HepG2 (cell line): ENCODE measurements at regions not wholly inside any gene's neighbourhood (a gene's known extent, or its start where the extent isn't known, plus 50 kb on each side); places are given as distances from the start of the nearest gene placed in this dataset.

Source experiments
- ATAC-seq: fragments of 200-7000 bp; cut with Tn5 transposase; 3 replicates; pipeline ENCODE4 v1.9.1; 2020; ENCODE audit warnings: mild to moderate bottlenecking, moderate library complexity
- BruUV-seq: library from RNA; stranded (reverse); fragments of 400-500 nt; replicated peaks from 2 replicates; lab custom pipeline; 2021; lab: Mats Ljungman, UMichigan
- CTCF ChIA-PET: fragments of 300-600 bp; formaldehyde crosslinking; extraction: SDS; loops from one replicate; lab custom pipeline; 2021; ENCODE audit warnings: low total read pairs, inconsistent platforms, low intra/inter-chr PET ratio; lab: Yijun Ruan, JAX
- POLR2A ChIA-PET: fragments of 350-600 bp; sonication (Branson Sonifier 250); formaldehyde crosslinking; loops from one replicate; lab custom pipeline; 2020; ENCODE audit warnings: antibody characterized with exemption, inconsistent platforms; lab: Yijun Ruan, JAX
- DNase-seq: peaks from one replicate; pipeline ENCODE4 v3.0.0-alpha.2; 2015; ENCODE audit warnings: low spot score
- FAIRE-seq: peaks from 3 replicates; lab custom pipeline; 2011; peaks lifted over from hg19 to GRCh38; lab: Jason Lieb, UNC
- H2AFZ ChIP-seq: one replicate; pipeline ENCODE4 v1.6.1; 2011; ENCODE audit warnings: low read length, inconsistent platforms
- H3K27ac ChIP-seq: fragments of 300-600 bp; 3 replicates; pipeline ENCODE4 v1.8.0; 2011; ENCODE audit warnings: mixed run types, mild to moderate bottlenecking, mixed read lengths, low read length, inconsistent platforms; ENCODE audit not compliant: insufficient read depth; ENCODE audit errors: extremely low read length
- H3K27me3 ChIP-seq, 2 experiments: fragments of 200-600 bp in 1 of 2; 2 replicates in 1 of 2; 3 replicates in 1 of 2; pipeline versions ENCODE4 v1.6.0 to v1.8.0; 2011; ENCODE audit warnings: low read length in 2 of 2, mild to moderate bottlenecking in 2 of 2, moderate library complexity in 2 of 2, inconsistent platforms in 1 of 2; ENCODE audit not compliant: insufficient read depth in 2 of 2, control insufficient read depth in 1 of 2
- H3K36me3 ChIP-seq, 2 experiments: fragments of 200-600 bp in 1 of 2; replicated peaks in 1 of 2; 2 replicates in 1 of 2; 3 replicates in 1 of 2; pipeline versions ENCODE4 v1.5.1 to v1.8.0; 2011; ENCODE audit warnings: low read length in 2 of 2, inconsistent platforms in 1 of 2; ENCODE audit not compliant: insufficient read depth in 2 of 2, control insufficient read depth in 1 of 2
- H3K4me1 ChIP-seq: 2 replicates; pipeline ENCODE4 v1.5.1; 2012; ENCODE audit warnings: low read length, inconsistent platforms; ENCODE audit not compliant: insufficient read depth
- H3K4me2 ChIP-seq: 2 replicates; pipeline ENCODE4 v1.6.0; 2011; ENCODE audit warnings: low read depth, low read length, inconsistent platforms
- H3K4me3 ChIP-seq, 3 experiments: fragments of 200-600 bp in 1 of 3; sonication (generic), shearing (Covaris generic) in 1 of 3; replicated peaks in 1 of 3; 2 replicates each; pipeline ENCODE4 v1.5.1; 2011 to 2016; ENCODE audit warnings: low read length in 3 of 3, inconsistent platforms in 2 of 3, low read depth in 2 of 3, mild to moderate bottlenecking in 2 of 3, control low read depth in 1 of 3, mixed read lengths in 1 of 3; ENCODE audit not compliant: insufficient read depth in 1 of 3
- H3K79me2 ChIP-seq: one replicate; pipeline ENCODE4 v1.6.1; 2011; ENCODE audit warnings: low read length, inconsistent platforms; ENCODE audit not compliant: insufficient read depth
- H3K9ac ChIP-seq: 2 replicates; pipeline ENCODE4 v1.6.0; 2011; ENCODE audit warnings: mild to moderate bottlenecking, low read depth, low read length, inconsistent platforms; ENCODE audit not compliant: insufficient read depth
- H3K9me3 ChIP-seq: 2 replicates; pipeline ENCODE4 v1.5.1; 2012; ENCODE audit warnings: mild to moderate bottlenecking, low read length
- H4K20me1 ChIP-seq: 2 replicates; pipeline ENCODE4 v1.6.0; 2011; ENCODE audit warnings: inconsistent platforms, mild to moderate bottlenecking, low read length, moderate library complexity; ENCODE audit not compliant: insufficient read depth
- ADNP ChIP-seq: sonication (generic); formaldehyde crosslinking; IDR thresholded peaks from 2 replicates; pipeline ENCODE4 v1.4.0; 2020; ENCODE audit warnings: missing genetic modification reagents
- BRD4 ChIP-seq: sonication (generic); formaldehyde crosslinking; IDR thresholded peaks from 2 replicates; pipeline ENCODE4 v1.4.0; 2020; ENCODE audit warnings: missing genetic modification reagents
- DPF2 ChIP-seq: sonication (generic); formaldehyde crosslinking; IDR thresholded peaks from 2 replicates; pipeline ENCODE4 v1.4.0; 2020; ENCODE audit warnings: mild to moderate bottlenecking, low read depth, missing genetic modification reagents, borderline replicate concordance
- HIVEP1 ChIP-seq: sonication (generic); formaldehyde crosslinking; IDR thresholded peaks from 2 replicates; pipeline ENCODE4 v1.4.0; 2020; ENCODE audit warnings: mild to moderate bottlenecking, missing genetic modification reagents
- HOXD1 ChIP-seq: sonication (generic); formaldehyde crosslinking; IDR thresholded peaks from 2 replicates; pipeline ENCODE4 v1.5.0; 2020; ENCODE audit warnings: missing genetic modification reagents
- IKZF1 ChIP-seq: fragments of 450-650 bp; IDR thresholded peaks from 2 replicates; pipeline ENCODE4 v1.7.1; 2016
- IRF1 ChIP-seq: sonication (generic); formaldehyde crosslinking; IDR thresholded peaks from 2 replicates; pipeline ENCODE4 v1.4.0; 2020; ENCODE audit warnings: low read depth, mild to moderate bottlenecking, missing genetic modification reagents
- JUN ChIP-seq: sonication (generic); formaldehyde crosslinking; IDR thresholded peaks from 2 replicates; pipeline ENCODE4 v1.4.0; 2020; ENCODE audit warnings: mild to moderate bottlenecking, missing genetic modification reagents
- LCORL ChIP-seq, 2 experiments: fragments of 450-650 bp in 1 of 2; sonication (generic) in 1 of 2; formaldehyde crosslinking in 1 of 2; IDR thresholded peaks; 2 replicates each; pipeline versions ENCODE4 v1.5.0 to v1.6.1; 2017 to 2020; ENCODE audit warnings: antibody characterized with exemption in 1 of 2, missing genetic modification reagents in 1 of 2
- MYC ChIP-seq: sonication (generic); formaldehyde crosslinking; IDR thresholded peaks from 2 replicates; pipeline ENCODE4 v1.9.0; 2021; ENCODE audit warnings: missing genetic modification reagents, borderline replicate concordance
- NFKBIZ ChIP-seq: IDR thresholded peaks from 2 replicates; pipeline ENCODE4 v1.6.1; 2018; ENCODE audit warnings: missing genetic modification reagents, missing compliant biosample characterization
- NR3C1 ChIP-seq: sonication (generic); formaldehyde crosslinking; IDR thresholded peaks from 2 replicates; pipeline ENCODE4 v1.4.0; 2020; ENCODE audit warnings: missing genetic modification reagents
- RARA ChIP-seq: IDR thresholded peaks from 2 replicates; pipeline ENCODE4 v1.6.1; 2016; ENCODE audit warnings: missing genetic modification reagents, missing compliant biosample characterization
- SMC3 ChIP-seq: IDR thresholded peaks from 2 replicates; pipeline ENCODE4 v1.6.1; 2011; ENCODE audit warnings: low read length, improper control_type of control experiment
- THYN1 ChIP-seq: sonication (generic); formaldehyde crosslinking; IDR thresholded peaks from 2 replicates; pipeline ENCODE4 v1.8.1; 2023; ENCODE audit warnings: low read depth, mild to moderate bottlenecking, moderate library complexity, missing genetic modification reagents, borderline replicate concordance
- ZFP1 ChIP-seq: IDR thresholded peaks from 2 replicates; pipeline ENCODE4 v1.6.1; 2016
- ZNF225 ChIP-seq: sonication (generic); formaldehyde crosslinking; IDR thresholded peaks from 2 replicates; pipeline ENCODE4 v1.4.0; 2020; ENCODE audit warnings: mild to moderate bottlenecking, missing genetic modification reagents
- ZNF34 ChIP-seq: sonication (generic); formaldehyde crosslinking; IDR thresholded peaks from 2 replicates; pipeline ENCODE4 v1.4.0; 2020; ENCODE audit warnings: mild to moderate bottlenecking, missing genetic modification reagents, borderline replicate concordance
- ZNF350 ChIP-seq: sonication (generic); formaldehyde crosslinking; IDR thresholded peaks from 2 replicates; pipeline ENCODE4 v1.4.0; 2020; ENCODE audit warnings: mild to moderate bottlenecking, low read depth, missing genetic modification reagents, borderline replicate concordance
- ZNF362 ChIP-seq: sonication (generic); formaldehyde crosslinking; IDR thresholded peaks from 2 replicates; pipeline ENCODE4 v1.4.0; 2020; ENCODE audit warnings: missing genetic modification reagents, mild to moderate bottlenecking, borderline replicate concordance
- ZNF543 ChIP-seq: sonication (generic); formaldehyde crosslinking; IDR thresholded peaks from 2 replicates; pipeline ENCODE4 v1.4.0; 2020; ENCODE audit warnings: mild to moderate bottlenecking, missing genetic modification reagents
- ZNF558 ChIP-seq: sonication (generic); formaldehyde crosslinking; IDR thresholded peaks from 2 replicates; pipeline ENCODE4 v1.9.0; 2022; ENCODE audit warnings: mild to moderate bottlenecking, missing genetic modification reagents, borderline replicate concordance
- ZNF605 ChIP-seq: sonication (generic); formaldehyde crosslinking; IDR thresholded peaks from 2 replicates; pipeline ENCODE4 v1.8.0; 2022; ENCODE audit warnings: mild to moderate bottlenecking, missing genetic modification reagents
- ZNF772 ChIP-seq: sonication (generic); formaldehyde crosslinking; IDR thresholded peaks from 2 replicates; pipeline ENCODE4 v1.5.0; 2020; ENCODE audit warnings: mild to moderate bottlenecking, missing genetic modification reagents
- ZNF891 ChIP-seq: sonication (generic); formaldehyde crosslinking; IDR thresholded peaks from 2 replicates; pipeline ENCODE4 v1.5.0; 2020; ENCODE audit warnings: mild to moderate bottlenecking, missing genetic modification reagents
- ZSCAN30 ChIP-seq: sonication (generic); formaldehyde crosslinking; IDR thresholded peaks from 2 replicates; pipeline ENCODE4 v1.5.0; 2020; ENCODE audit warnings: mild to moderate bottlenecking, missing genetic modification reagents
- WGBS: methylation state at CpG from one replicate; pipeline ENCODE4 v1.1.6; 2017; ENCODE audit warnings: low lambda C conversion rate; 5-methylcytosine and 5-hydroxymethylcytosine counted together
- in situ Hi-C: cut with HindIII; loops from 2 replicates; pipeline ENCODE4 v1.10.0; 2017; ENCODE audit warnings: low pct_unique_long_range_greater_than_20kb; ENCODE audit not compliant: extremely low pct_ligation_motif_present
- intact Hi-C: fragments of 100-400 bp; cut with micrococcal nuclease; formaldehyde crosslinking; loops from one replicate; pipeline ENCODE4 v1.10.0; 2022; ENCODE audit not compliant: unreplicated experiment

GRCh38 chr18:56112013-56112749 is 524.2 kb upstream of the TCF4 start:
- H3K4me2 ChIP-seq: no peak overlapping the region
- intact Hi-C loops: no loop called here

DNA sequence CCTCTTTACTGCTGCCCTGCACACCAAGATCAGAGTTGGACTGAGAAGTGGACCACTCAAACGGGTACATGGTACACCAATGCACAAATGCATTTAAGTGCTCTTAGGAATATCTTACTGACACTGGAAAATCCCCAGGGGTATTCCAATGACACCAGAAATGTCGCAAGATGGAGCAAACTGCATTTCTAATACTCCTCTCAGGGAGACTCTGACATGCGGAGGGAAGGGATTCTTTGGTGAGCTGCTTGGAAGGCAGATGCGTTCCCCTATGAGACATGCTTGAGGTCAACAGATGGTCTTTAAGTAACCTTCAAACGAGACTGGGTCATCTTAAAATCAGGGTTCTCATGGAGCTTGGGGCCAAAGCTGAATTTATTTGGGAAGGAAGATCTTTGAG is 521.8 kb upstream of the TCF4 start:
- no peaks in the 10 kb centered on the region for H3K36me3 ChIP-seq
- H3K9me3 ChIP-seq: peaks cover 95% of the 10 kb centered on the region
- H3K27ac ChIP-seq: no peak overlapping the region
- no peaks in the 10 kb centered on the region for H3K79me2 ChIP-seq
- no TSS peak for BruUV-seq
- 0% methylated on average over 1 of the region's 5 CpGs for WGBS
- no peaks in the 10 kb centered on the region for H4K20me1 ChIP-seq
- ATAC-seq (no peak), FAIRE-seq (no peak), DNase-seq (no peak)
- POLR2A ChIA-PET: no interaction called here
- no peaks in the 10 kb centered on the region for H3K4me1 ChIP-seq
- TF ChIP-seq ZFP1 (CRISPR knock-in tag) (no peak), ZNF34 (no peak), IKZF1 (no peak), JUN (CRISPR knock-in tag) (no peak), SMC3 (no peak), HOXD1 (CRISPR knock-in tag) (no peak), ZNF772 (CRISPR knock-in tag) (no peak), ZNF558 (CRISPR knock-in tag) (no peak), DPF2 (CRISPR knock-in tag) (no peak), ZNF225 (CRISPR knock-in tag) (no peak), ZNF362 (no peak), ZNF891 (CRISPR knock-in tag) (no peak), BRD4 (CRISPR knock-in tag) (no peak)
- CTCF ChIA-PET: no interaction called here
- H3K27me3 ChIP-seq: no peaks in the 10 kb centered on the region
- in situ Hi-C loops: no loop called here
- intact Hi-C loops: no loop called here
- no peak overlapping the region for H3K4me3 ChIP-seq
- H3K4me2 ChIP-seq: no peak overlapping the region
- H3K9ac ChIP-seq: no peak overlapping the region
- H2AFZ ChIP-seq: no peak overlapping the region

More at GRCh38 chr18:56112013-56112749, 524.2 kb upstream of the TCF4 start:
- BruUV-seq: no TSS peak
- Histone ChIP-seq H2AFZ (no peak overlapping the region), H3K9me3 (peaks cover 95% of the 10 kb centered on the region), H3K27ac (no peak overlapping the region), H3K79me2 (no peaks in the 10 kb centered on the region), H3K4me1 (no peaks in the 10 kb centered on the region), H4K20me1 (no peaks in the 10 kb centered on the region), H3K9ac (no peak overlapping the region), H3K36me3 (no peaks in the 10 kb centered on the region), H3K27me3 (no peaks in the 10 kb centered on the region), H3K4me3 (no peak overlapping the region)
- TF ChIP-seq ZNF350: no peak
- TF ChIP-seq LCORL (IDR thresholded peaks at IDR 0.05): no peak
- no peak for TF ChIP-seq LCORL (CRISPR knock-in tag; IDR thresholded peaks at IDR 0.05)
- TF ChIP-seq NFKBIZ (CRISPR knock-in tag): no peak
- no peak for TF ChIP-seq ADNP (CRISPR knock-in tag)
- no peak for TF ChIP-seq HIVEP1 (CRISPR knock-in tag)
- no peak for TF ChIP-seq ZNF605 (CRISPR knock-in tag)
- TF ChIP-seq RARA: no peak
- TF ChIP-seq ZSCAN30: no peak
- no peak for TF ChIP-seq NR3C1
- TF ChIP-seq IRF1 (CRISPR knock-in tag): no peak
- TF ChIP-seq ZNF543 (CRISPR knock-in tag): no peak
- no peak for TF ChIP-seq THYN1 (CRISPR knock-in tag)
- no peak for TF ChIP-seq MYC (CRISPR knock-in tag)
- WGBS: 7% methylated on average over 6 of the region's 6 CpGs
- no peak for DNase-seq
- in situ Hi-C loops: no loop called here
- ATAC-seq: no peak
- ChIA-PET CTCF (no interaction called here), POLR2A (no interaction called here)
- no peak for FAIRE-seq
